Sigmoid colon (tissue), 4 donors: ENCODE measurements at regions not wholly inside any gene's neighbourhood (a gene's known extent, or its start where the extent isn't known, plus 50 kb on each side); places are given as distances from the start of the nearest gene placed in this dataset.

Experiments used
- CTCF ChIP-seq, 4 experiments: fragments of 450-650 bp in 3 of 4; fragments of 200-600 bp in 1 of 4; IDR thresholded peaks; one replicate each; pipeline ENCODE4 v1.5.1; 2016 to 2019; ENCODE audit warnings: antibody characterized with exemption in 4 of 4, mild to moderate bottlenecking in 3 of 4, moderate library complexity in 2 of 4
- EP300 ChIP-seq, 4 donors: sonication (generic); formaldehyde crosslinking; IDR thresholded peaks; one replicate each; pipeline ENCODE4 v1.6.1; 2017; ENCODE audit warnings: antibody characterized with exemption in 4 of 4
- POLR2A ChIP-seq, 2 donors: fragments of 450-650 bp; IDR thresholded peaks; one replicate each; pipeline ENCODE4 v1.6.1; 2016; ENCODE audit warnings: antibody characterized with exemption in 2 of 2, mild to moderate bottlenecking in 2 of 2, moderate library complexity in 2 of 2
- POLR2AphosphoS5 ChIP-seq, 4 donors: sonication (generic); formaldehyde crosslinking; IDR thresholded peaks; one replicate each; pipeline ENCODE4 v1.6.1; 2017; ENCODE audit warnings: antibody characterized with exemption in 4 of 4

DNA sequence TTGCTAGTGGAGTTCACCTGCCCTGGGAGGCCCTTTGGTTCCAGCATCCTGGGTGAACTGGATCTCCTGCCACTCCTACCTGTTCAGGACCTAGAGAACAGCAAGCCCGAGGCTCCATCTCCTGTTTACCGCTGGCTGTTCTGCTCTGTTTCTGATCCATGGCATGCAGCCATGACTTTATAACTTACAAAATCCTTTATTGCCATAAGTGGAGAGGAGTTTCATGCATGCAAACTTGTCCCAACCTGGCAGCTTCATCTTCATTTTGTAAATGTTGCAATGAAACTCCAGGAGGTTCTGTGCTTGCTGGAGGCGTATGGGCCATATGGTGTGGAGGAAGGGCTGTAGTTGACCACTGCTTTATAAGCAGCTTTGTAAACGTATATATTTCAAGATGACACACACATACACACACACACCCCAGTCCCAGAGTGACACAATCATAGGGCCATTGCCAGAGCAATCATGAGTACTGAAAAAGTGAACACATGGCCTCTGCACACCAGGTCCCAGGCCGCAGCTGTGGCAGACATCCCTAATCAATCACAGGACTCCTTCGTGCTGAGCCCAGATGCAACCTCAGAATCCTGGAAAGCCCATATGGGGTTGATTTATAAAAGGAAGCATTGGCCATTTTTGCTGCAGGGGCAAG is 69.0 kb downstream of the UBIAD1 start:
- TF ChIP-seq CTCF (IDR thresholded peaks at IDR 0.05) (no peak), POLR2A (IDR thresholded peaks at IDR 0.05) (no peak), POLR2AphosphoS5 (IDR thresholded peaks at IDR 0.05) (no peak), EP300 (IDR thresholded peaks at IDR 0.05) (no peak)
